HCT116 (cell line): ENCODE measurements at regions not wholly inside any gene's neighbourhood (a gene's known extent, or its start where the extent isn't known, plus 50 kb on each side); places are given as distances from the start of the nearest gene placed in this dataset.
"Not testable (repeated sequence)": the region's sequence is repeated elsewhere in the genome, so short reads cannot be mapped to it uniquely, and the experiment has no call there.

Experiments used
- CEBPB ChIP-seq: IDR thresholded peaks from 2 replicates; pipeline ENCODE4 v1.6.1; 2012; ENCODE audit warnings: low read depth
- CTCF ChIP-seq, 3 experiments: fragments of 200-600 bp in 1 of 3; sonication (generic) in 1 of 3; IDR thresholded peaks in 2 of 3; conservative IDR thresholded peaks in 1 of 3; 2 replicates each; pipeline ENCODE4 v1.5.1; 2012 to 2017; ENCODE audit warnings: low read depth in 2 of 3, low read length in 2 of 3, antibody characterized with exemption in 1 of 3, borderline replicate concordance in 1 of 3, control low read depth in 1 of 3, mild to moderate bottlenecking in 1 of 3, mixed read lengths in 1 of 3, mixed run types in 1 of 3, moderate library complexity in 1 of 3; ENCODE audit not compliant: insufficient read depth in 1 of 3
- EZH2 ChIP-seq: fragments of 200-600 bp; sonication (generic); IDR thresholded peaks from 2 replicates; pipeline ENCODE4 v1.6.1; 2017; ENCODE audit warnings: antibody characterized with exemption, mixed run types
- EZH2phosphoT487 ChIP-seq: fragments of 200-600 bp; IDR thresholded peaks from 2 replicates; pipeline ENCODE4 v1.6.1; 2018; ENCODE audit warnings: antibody characterized with exemption, borderline replicate concordance
- POLR2A ChIP-seq: IDR thresholded peaks from 2 replicates; pipeline ENCODE4 v1.7.0; 2011; ENCODE audit warnings: borderline replicate concordance; ENCODE audit not compliant: insufficient read depth, insufficient read length; ENCODE audit errors: extremely low read depth
- POLR2AphosphoS5 ChIP-seq: IDR thresholded peaks from 2 replicates; pipeline ENCODE4 v1.6.1; 2011; ENCODE audit warnings: mild to moderate bottlenecking, low read depth, low read length, moderate library complexity

GRCh38 chr2:91463007-91463406 lies 2771.5 kb downstream of the RPIA start:
- not testable (repeated sequence) for TF ChIP-seq CTCF (IDR thresholded peaks at IDR 0.05 in 2 of 3, conservative IDR thresholded peaks at IDR 0.05 in 1 of 3; ENCODE audit: borderline replicate concordance in 1 of 3, insufficient read depth in 1 of 3, low read depth in 2 of 3, low read length in 2 of 3); EZH2; POLR2A; CEBPB; POLR2AphosphoS5; EZH2phosphoT487
